GM18520 (cell line): ENCODE measurements at regions not wholly inside any gene's neighbourhood (a gene's known extent, or its start where the extent isn't known, plus 50 kb on each side); places are given as distances from the start of the nearest gene placed in this dataset.

Source experiments
- ATAC-seq: cut with Tn5 transposase; IDR thresholded peaks from one replicate; pipeline ENCODE4 v1.9.1; 2021; ENCODE audit not compliant: unreplicated experiment

DNA sequence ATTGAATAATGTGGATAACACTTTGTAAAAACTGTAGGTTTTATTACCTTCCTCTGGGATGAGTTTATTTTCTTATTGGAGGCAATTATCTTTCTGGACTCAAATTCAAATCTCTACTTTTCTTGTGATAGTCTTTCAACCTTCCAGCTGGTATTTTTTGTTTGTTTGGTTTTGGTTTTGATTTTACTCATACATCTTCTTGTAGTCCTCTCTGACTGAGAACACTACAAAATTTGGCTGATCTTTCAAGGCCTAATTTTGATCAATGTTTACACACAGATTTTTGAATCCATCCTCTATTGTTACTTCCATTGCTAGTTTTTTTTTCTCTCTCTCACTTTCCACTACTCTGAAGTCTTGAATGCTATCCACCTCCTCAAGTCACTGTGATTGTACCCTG, 303.8 kb upstream of the NECTIN3 start:
- peak; percentile 65 for ATAC-seq

DNA sequence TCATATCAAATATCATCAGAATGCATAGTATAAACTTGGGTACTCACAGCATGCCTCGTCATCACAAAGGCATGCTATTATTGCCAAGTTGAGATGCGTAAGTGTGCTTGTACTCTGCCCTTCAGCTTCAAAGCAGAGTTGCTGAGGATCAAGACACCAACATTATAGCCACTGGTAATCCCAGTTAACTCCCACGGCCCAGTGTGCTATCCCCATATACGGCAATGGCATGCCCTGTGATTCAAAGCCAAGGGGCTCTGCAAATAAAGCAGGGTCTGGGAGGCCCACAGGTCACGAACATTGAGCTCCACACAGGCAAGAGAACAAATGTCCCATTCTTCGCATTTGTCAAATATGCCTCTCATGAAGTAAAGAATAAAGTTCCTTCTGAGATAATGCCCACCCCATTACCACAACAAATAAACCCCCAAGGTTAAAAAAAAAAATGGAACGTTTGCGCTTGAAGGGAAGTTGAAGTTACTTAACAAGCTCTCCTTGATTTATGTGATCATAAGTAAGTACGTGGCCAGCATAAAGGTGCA, 298.1 kb upstream of the NECTIN3 start:
- no peak for ATAC-seq

DNA sequence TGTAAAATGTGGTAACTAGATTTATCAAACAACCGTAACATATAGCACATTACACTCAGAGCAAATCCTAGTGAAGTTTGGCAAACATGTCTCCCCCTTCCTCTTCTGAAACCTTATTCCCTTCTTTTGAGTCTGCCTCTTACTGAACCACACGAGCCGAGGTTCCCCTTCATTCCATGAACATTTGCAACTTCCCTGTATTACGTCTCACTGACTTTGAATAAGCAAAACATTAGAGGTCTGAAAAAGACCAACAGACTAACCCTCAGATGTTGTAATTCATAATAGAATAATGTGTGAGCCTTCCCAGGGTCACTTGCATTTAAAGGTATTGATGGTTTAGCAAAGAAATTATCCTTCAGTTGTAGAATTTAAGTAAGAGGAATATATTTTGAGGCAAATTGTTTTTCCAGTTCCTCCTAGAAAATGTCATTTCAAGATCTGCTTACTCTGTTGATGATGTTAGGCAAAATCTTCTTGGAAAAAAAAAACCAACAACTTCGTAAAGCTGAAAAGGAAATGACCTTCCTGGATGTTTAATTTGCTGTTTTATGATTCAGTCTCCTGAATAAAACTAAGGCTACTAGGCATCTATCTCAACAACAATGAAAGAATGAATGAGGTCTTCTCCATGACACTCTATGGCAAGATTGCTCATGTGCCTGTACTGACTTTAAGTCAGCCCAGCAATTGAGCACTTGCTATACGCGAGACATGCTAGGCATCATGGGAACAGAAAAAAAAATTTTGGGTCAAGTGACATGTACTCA, 296.9 kb upstream of the NECTIN3 start:
- no peak for ATAC-seq

DNA sequence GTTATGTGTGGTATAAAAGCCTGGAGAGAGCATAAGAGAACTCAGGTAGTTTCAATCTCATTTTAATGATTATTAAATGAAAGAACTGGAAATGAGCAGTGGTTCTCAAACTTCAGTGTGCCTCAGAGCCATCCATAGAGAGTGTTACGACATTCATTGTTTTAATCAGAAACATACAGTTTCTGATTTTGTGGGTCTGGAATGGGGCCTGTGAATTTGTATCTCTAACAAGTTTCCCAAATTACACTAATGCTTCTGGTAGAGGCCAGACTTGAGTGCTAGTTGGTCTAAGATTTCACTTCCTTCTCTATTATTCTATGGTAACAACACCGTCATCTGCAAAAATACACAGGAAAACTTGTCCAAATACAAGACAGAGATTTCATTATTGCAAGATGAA, 292.0 kb upstream of the NECTIN3 start:
- ATAC-seq, result no peak

DNA sequence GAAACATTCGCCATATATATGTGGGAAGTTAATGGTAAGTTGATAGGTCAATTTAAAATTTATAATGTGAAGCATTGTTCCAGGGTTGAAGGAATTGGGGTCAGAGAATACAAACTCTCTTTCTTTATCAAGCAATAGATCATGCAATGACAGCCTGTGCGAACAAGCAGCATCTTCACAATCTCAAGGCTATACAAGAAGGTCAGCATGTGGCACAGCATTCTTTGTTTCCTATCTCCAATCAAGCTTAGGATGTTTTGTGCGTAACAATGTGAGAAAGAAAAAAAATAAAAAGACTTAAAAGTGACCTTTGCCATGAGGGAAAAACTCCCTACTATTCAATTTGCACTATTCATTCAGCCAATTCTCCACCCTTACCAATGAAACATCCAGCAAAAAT, 288.1 kb upstream of the NECTIN3 start:
- ATAC-seq, result no peak

DNA sequence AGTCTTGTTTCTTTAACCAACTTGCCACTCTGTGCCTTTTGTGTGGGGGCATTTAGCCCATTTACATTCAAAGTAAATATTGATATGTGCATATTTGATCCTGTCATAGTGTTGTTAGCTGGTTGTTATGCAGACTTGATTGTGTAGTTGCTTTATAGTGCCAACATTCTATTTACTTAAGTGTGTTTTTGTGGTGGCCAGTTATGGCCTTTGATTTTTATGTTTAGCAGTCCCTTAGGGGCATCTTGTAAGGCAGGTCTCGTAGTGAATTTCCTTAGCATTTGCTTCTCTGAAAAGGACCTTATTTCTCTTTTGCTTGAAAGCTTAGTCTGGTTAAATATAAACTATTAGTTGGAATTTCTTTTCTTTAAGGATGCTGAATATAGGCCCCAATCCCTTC, 282.8 kb upstream of the NECTIN3 start:
- ATAC-seq, result no peak

DNA sequence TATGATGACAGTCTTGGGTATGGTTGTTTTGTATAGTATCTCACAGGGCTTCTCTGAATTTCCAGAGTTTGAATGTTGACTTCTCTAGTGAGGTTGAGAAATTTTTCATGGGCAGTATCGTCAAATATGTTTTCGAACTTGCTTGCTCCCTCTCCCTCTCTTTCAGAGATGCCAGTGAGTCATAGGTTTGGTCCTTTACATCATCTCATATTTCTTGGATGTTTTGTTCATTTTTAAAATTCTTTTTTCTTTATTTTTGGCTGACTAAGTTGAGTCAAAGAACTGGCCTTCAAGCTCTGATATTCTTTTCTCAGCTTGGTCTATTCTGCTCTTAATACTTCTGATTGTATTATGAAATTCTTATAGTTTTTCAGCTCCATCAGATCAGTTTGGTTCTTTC, 282.3 kb upstream of the NECTIN3 start:
- no peak for ATAC-seq

DNA sequence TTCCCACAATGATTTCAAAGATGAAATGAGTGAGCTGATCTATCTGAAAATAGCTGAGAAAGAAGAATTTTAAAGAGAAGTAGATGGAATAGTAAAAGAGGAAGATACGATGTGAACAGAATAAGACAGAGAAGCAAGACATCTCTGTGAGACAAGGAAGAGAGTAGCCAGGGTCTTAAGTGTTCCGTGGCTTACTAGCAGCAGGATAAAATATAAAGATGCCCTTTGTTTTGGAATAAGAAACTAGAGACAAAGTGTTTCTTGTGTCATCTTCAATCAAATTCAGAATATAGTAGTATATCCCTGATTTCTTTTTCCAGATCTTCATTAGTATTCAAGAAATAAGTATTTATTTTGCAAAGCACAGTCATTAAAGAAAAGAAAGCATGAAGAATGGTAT, 281.0 kb upstream of the NECTIN3 start:
- ATAC-seq, result no peak

DNA sequence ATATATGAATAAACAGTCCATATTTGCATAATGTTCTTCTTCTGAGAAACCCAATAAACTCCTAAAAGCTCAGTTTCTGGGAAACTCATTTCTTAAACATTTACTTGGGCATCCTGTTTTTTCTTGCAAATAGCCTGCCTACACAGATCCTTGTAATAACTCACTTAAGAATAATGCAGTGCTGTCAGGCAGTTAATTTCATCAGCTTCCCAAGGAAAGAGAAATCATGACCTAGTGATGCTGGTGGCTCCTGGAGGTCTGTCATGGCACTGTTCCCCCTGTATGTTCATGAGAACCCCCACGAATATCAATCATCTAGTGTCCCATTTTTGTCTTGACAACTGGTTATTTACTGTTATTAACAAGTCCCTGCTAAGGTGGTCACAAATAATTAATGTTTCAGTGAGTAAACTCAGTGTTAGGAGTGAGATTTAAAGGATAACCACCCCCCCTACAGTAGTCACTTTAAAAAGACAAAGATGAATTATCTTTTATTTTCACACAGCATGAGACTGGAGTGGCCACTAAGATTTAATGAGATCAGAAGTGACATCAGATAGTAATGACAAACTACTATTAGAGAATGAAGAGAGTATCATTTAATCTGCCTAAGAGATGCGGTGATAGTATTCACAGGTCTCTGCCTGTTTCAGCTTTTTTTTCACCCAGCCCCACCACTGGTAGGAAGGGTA, 279.5 kb upstream of the NECTIN3 start:
- no peak for ATAC-seq

DNA sequence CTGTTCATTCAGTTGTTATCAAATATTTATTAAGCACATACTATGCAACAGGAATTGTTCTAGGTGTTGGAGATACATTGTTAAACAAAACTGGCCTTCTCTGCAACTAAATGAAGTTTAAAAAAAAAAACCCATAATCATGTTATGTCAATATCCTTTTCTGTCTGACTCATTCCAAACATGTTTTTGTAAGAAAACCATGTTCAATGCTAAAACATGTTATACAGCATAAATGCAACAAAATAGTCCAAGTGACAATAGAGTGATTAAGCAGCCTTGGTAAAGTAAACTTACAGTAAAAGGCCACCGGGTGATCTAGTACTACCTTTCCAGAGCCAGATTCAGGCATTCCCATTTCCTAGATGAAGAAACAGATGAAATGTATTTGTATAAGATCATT, 278.0 kb upstream of the NECTIN3 start:
- no peak for ATAC-seq

DNA sequence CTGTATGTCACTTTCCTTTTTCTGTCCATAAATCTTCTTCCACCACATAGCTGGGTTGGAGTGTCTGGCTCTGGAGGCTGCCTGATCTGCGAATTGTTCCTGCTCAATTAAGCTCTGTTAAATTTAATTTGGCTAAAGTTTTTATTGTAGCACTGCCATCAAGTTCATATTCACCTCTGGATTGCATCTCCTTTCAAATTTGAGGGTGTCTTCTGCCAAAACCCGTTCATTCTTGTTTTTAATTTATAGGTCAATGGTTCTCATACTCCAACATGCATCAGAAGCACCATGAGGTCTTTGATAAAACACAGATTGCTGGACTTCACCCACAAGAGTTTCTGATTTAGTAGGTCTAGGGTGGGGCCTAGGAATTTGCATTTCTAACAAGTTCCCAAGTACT, 276.5 kb upstream of the NECTIN3 start:
- no peak for ATAC-seq

DNA sequence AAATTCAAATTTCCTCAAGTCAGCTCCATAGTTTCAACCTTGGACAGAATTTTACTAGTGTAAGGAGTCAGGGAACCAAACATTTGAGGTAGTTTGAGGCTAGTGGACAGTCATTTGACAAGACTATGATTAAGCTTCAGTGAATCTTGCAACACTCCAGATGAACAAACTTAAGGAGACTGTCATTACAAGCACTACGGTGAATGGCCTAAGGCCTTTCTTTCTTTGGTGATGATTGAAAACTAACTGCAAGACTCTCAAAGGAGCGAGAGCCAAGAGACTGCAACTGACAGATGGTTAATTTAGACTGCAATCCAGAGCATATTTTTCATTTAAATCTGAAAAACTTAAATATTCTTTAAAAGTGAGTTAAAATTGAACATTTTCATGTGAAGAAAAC, 272.3 kb upstream of the NECTIN3 start:
- no peak for ATAC-seq

DNA sequence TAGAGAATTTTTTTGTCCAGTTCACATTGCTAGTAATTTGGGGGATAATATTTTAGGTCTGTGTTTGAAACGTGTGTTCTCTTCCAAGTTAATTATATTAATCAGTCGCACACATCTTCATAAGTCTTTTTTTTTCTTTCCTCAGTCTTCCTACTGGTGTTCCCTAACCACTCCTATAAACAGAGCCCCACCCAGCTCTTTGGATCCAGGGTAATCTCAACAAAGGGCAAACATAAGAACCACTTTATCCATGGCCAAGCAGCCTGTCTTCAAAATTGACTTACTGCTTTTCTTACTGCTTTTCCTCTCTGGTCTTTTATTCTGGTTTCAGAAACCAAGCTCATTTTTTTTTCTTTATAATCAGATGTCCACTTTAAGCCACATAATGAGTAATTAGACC, 266.8 kb upstream of the NECTIN3 start:
- no peak for ATAC-seq

DNA sequence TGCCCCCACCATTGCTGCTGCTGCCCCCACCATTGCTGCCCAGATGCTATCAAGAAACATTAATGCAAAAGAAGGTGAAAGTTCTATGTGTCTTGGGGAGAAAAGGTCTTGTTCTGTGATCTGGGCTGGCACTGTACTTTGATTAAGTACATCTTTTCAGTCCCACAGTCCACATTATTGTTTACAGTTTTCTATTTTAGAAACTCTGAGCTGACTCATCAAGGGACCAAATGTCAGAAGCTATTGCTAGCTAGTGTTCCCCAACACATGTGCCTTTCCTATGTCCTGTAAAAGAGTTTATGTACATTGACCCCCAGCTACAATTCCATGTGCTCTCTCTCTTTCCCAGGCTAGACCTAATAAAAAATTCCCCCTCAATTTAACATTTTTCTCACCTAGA, 264.7 kb upstream of the NECTIN3 start:
- ATAC-seq, result no peak

DNA sequence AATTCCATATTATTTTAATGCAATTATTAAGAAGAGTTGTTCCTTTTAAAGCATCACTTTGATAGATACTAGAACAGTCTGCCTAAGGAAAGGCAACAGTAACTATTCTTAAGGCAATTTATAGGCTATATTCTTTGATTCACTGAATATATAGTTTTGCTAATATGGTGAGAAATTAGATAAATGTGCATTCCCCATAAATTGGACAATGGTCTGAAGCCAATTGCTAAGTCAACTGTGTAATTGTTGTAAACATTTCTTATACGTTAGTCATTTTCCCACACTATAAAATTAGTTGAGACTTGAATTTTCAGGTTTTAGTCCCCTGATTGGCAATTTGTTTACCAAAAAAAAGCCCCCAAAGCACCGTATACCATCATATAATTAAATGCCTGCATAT, 263.0 kb upstream of the NECTIN3 start:
- ATAC-seq, result no peak

DNA sequence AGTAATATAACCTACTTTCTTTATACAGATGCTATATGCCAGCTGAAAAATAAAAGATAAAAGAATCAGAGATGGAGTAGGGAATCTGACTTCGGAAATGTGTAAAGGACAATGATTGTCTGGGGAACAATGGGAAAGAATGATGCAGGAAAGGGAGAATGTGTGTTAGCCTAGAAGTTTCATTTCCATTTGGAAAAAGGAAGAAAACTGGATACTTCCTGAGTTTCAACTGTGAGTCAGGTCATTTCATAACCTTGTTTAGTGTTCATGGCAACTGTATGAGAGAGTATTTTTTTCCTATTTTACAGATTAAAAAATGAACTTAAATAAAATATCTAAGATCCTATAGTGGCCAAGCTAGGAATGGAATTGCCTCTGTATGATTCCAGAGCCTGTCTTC, 261.3 kb upstream of the NECTIN3 start:
- no peak for ATAC-seq

DNA sequence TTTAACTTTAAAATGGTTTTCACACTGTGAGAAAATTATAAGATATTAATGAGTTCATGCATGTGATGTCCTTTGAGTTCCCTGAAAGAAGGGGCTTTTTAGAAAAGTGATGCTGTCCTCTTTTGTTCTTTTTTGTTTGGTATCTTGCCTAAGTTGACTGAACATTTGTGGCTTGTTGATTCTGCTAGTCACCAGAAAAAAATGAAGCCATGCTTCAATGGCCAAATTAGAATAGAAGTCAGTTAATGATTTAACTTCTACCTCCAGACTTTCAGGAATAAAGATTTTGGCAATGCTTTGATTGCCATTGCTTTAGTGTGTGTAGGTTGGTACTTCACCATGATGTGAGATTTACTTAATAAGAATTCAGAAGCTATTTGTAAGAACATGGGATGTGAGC, 260.6 kb upstream of the NECTIN3 start:
- no peak for ATAC-seq

DNA sequence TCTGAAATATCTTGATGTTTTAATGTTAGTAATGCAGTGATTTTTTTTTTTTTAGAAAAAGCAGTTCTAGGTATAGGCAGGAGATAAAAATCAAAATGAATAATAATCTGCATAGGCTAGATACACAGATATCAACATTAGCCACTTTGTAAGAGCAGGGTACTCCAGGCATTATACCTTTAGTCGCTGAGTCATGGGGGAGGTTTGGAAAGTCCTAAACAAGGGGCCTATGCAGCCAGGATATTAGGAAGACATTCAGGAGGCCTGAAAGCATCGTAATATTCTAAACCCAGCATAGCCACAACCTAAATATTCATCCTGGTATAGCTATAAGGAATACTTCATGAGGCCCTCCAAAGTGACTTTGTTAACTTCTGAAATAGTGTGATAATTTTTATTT, 258.1 kb upstream of the NECTIN3 start:
- no peak for ATAC-seq

DNA sequence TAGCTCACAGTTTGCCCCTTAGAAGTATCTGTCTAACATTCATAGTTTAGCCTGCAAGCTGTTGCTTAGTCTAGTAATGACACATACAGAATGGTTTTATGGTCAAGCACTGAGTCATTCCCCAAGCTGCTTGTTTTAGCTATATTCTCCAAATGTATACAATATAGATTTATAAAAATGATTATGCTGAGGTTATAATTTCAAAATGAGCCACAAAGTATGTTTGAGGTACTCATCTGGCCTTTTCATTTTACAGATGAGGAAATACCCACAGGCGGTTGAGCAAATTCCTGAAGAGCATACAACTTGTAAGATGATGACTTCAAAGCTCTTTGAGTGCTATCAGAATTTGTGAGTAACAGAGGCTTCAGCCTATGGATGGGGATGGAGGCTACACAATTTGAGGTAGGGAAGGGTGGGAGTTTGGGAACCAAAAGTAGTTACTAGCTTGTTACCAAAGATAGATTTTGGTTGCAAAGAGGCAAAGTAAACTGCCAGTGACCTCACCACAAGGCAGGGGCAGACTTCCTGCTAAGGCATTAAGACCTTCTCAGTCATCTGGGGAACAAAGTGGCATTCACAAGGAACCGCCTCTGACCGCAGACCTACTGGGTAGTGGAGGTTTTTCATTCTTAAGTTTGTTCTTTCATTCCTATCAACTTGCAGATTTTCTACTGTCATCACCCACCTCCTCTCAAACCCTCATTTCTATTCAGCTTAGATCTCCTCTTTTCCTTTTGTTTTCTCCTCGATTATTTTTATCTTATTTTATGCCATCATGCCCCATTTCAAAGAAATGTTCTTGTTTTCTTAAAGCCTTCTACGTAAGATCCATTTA, 257.2 kb upstream of the NECTIN3 start:
- ATAC-seq, result peak; percentile 84

DNA sequence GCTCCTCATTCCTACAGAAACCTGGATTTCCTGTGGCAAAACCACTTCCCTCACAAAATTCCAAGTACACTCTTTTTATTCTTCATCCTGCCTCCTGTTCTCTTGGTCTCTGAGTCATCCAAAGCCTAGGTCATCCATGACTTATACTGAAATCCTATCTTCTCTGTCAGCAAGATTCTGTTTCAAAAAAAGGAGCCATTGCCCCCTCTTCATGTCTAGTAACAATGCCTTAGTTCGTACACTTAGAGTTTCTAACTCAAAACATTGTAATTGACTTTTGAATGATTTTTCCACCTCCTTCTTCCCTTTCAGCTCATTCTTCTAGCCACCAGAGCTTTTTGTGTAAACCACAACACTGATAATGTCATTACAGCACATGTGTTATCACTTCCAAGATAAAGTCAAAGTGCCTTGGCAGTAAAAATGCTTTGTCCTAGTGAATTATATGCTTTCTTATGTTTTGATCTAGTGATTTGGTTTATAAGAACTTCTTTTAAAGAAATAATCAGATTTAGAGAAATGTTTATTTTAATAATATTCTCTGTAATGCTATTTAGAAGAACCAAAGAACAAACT, 256.5 kb upstream of the NECTIN3 start:
- ATAC-seq, result no peak

DNA sequence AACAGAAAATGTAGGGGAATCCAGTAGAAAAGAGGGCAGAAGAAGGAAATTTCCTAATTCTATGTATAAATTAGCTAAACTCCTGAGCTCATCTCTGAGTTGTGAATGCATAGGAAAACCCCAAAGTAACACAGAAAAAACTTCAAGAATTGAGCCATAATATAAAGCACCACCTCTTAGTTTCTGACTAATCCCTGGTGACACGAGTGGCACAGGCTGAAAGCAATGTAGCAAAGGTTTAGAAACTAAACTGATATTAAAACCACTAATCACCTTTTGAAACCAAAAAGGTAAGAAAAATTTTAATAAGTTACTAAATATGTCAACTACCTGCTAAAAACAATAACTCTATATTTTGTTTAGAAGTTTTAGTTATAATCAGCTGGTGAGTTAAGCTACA, 255.6 kb upstream of the NECTIN3 start:
- peak; percentile 49 for ATAC-seq
